Caco-2 (cell line): ENCODE measurements at regions not wholly inside any gene's neighbourhood (a gene's known extent, or its start where the extent isn't known, plus 50 kb on each side); places are given as distances from the start of the nearest gene placed in this dataset.
"Not testable (repeated sequence)": the region's sequence is repeated elsewhere in the genome, so short reads cannot be mapped to it uniquely, and the experiment has no call there.

Experiments
- BruUV-seq: library from RNA; stranded (reverse); fragments of 400-500 nt; replicated peaks from 2 replicates; lab custom pipeline; 2021; lab: Mats Ljungman, UMichigan
- CTCF ChIA-PET: fragments of 300-600 bp; sonication (Branson Sonifier 250); formaldehyde crosslinking; loops from one replicate; lab custom pipeline; 2022; ENCODE audit warnings: antibody characterized with exemption; lab: Charles Lee
- POLR2A ChIA-PET: fragments of 300-600 bp; sonication (Branson Sonifier 250); formaldehyde crosslinking; loops from one replicate; lab custom pipeline; 2022; ENCODE audit warnings: antibody characterized with exemption; lab: Charles Lee
- DNase-seq, 2 experiments: peaks; one replicate each; pipeline versions ENCODE4 v3.0.0 to v3.0.0-alpha.2; 2020 to 2022
- H3K27me3 ChIP-seq: replicated peaks from 2 replicates; pipeline ENCODE4 v1.6.0; 2011; ENCODE audit warnings: low read length; ENCODE audit not compliant: control insufficient read depth, insufficient read depth
- H3K36me3 ChIP-seq: 2 replicates; pipeline ENCODE4 v1.5.1; 2011; ENCODE audit warnings: low read length; ENCODE audit not compliant: control insufficient read depth, insufficient read depth
- H3K4me1 ChIP-seq: fragments of 250-450 bp; sonication (Bioruptor Pico); 2 replicates; pipeline ENCODE4 v1.5.1; 2020; ENCODE audit warnings: mild to moderate bottlenecking
- H3K4me3 ChIP-seq: 2 replicates; pipeline ENCODE4 v1.5.1; 2011; ENCODE audit warnings: low read depth, mild to moderate bottlenecking, control low read depth, low read length
- H3K9me3 ChIP-seq: fragments of 250-450 bp; sonication (Bioruptor Pico); 2 replicates; pipeline ENCODE4 v1.5.1; 2020; ENCODE audit warnings: mild to moderate bottlenecking, moderate library complexity
- H3K27ac Mint-ChIP-seq: one replicate; pipeline ENCODE4 v1.8.0; 2022; ENCODE audit warnings: mixed read lengths; ENCODE audit not compliant: unreplicated experiment
- H3K27me3 Mint-ChIP-seq: one replicate; pipeline ENCODE4 v1.8.0; 2022; ENCODE audit warnings: mixed read lengths; ENCODE audit not compliant: insufficient read depth, unreplicated experiment
- H3K36me3 Mint-ChIP-seq: one replicate; pipeline ENCODE4 v1.8.0; 2022; ENCODE audit warnings: mild to moderate bottlenecking, mixed read lengths; ENCODE audit not compliant: insufficient read depth, unreplicated experiment
- H3K4me1 Mint-ChIP-seq: one replicate; pipeline ENCODE4 v1.8.0; 2022; ENCODE audit warnings: low read depth, mixed read lengths; ENCODE audit not compliant: unreplicated experiment
- H3K4me3 Mint-ChIP-seq: one replicate; pipeline ENCODE4 v1.8.0; 2022; ENCODE audit warnings: mild to moderate bottlenecking, moderate library complexity, mixed read lengths; ENCODE audit not compliant: unreplicated experiment
- H3K9me3 Mint-ChIP-seq: one replicate; pipeline ENCODE4 v1.8.0; 2022; ENCODE audit warnings: mixed read lengths; ENCODE audit not compliant: unreplicated experiment
- CTCF ChIP-seq, 2 experiments: fragments of 200-600 bp in 1 of 2; IDR thresholded peaks; 1 replicate in 1 of 2; 2 replicates in 1 of 2; pipeline versions ENCODE4 v1.5.1 to v1.8.0; 2011 to 2022; ENCODE audit warnings: antibody characterized with exemption in 1 of 2, control low read depth in 1 of 2, inconsistent platforms in 1 of 2, low read depth in 1 of 2, low read length in 1 of 2, mild to moderate bottlenecking in 1 of 2, moderate library complexity in 1 of 2; ENCODE audit not compliant: insufficient read depth in 1 of 2, severe bottlenecking in 1 of 2, unreplicated experiment in 1 of 2
- intact Hi-C: fragments of 100-400 bp; cut with micrococcal nuclease; formaldehyde crosslinking; loops from one replicate; pipeline ENCODE4 v1.10.0; 2022; ENCODE audit not compliant: unreplicated experiment

GRCh38 chr1:4177425-4178150 is 277.5 kb upstream of the C1orf174 start:
- Histone ChIP-seq H3K4me3 (no peak overlapping the region), H3K4me1 (no peaks in the 10 kb centered on the region), H3K9me3 (no peaks in the 10 kb centered on the region), H3K36me3 (no peaks in the 10 kb centered on the region), H3K27me3 (no peaks in the 10 kb centered on the region)
- Mint-ChIP-seq H3K9me3 (no peaks in the 10 kb centered on the region), H3K27me3 (peaks cover 6% of the 10 kb centered on the region), H3K36me3 (no peaks in the 10 kb centered on the region), H3K4me3 (no peak overlapping the region), H3K27ac (no peak overlapping the region), H3K4me1 (no peaks in the 10 kb centered on the region)
- no peak for TF ChIP-seq CTCF (IDR thresholded peaks at IDR 0.05; ENCODE audit: insufficient read depth in 1 of 2, low read depth in 1 of 2, low read length in 1 of 2, severe bottlenecking in 1 of 2, unreplicated experiment in 1 of 2)
- no TSS peak for BruUV-seq
- intact Hi-C loops, result no loop called here
- POLR2A ChIA-PET, result no interaction called here
- DNase-seq, result no peak
- CTCF ChIA-PET, result no interaction called here

- CTCF ChIA-PET, result no interaction called here
- H3K27ac Mint-ChIP-seq, result no peak overlapping the region
- H3K9me3 Mint-ChIP-seq, result no peaks in the 10 kb centered on the region
- Histone ChIP-seq H3K27me3 (no peaks in the 10 kb centered on the region), H3K9me3 (no peaks in the 10 kb centered on the region), H3K36me3 (no peaks in the 10 kb centered on the region), H3K4me1 (no peaks in the 10 kb centered on the region), H3K4me3 (no peak overlapping the region)
- no TSS peak for BruUV-seq
- no peak for DNase-seq
- intact Hi-C loops, result no loop called here
- H3K36me3 Mint-ChIP-seq, result no peaks in the 10 kb centered on the region
- no peaks in the 10 kb centered on the region for H3K4me1 Mint-ChIP-seq
- H3K27me3 Mint-ChIP-seq, result peaks cover 6% of the 10 kb centered on the region
- H3K4me3 Mint-ChIP-seq, result no peak overlapping the region
- no peak for TF ChIP-seq CTCF (IDR thresholded peaks at IDR 0.05; ENCODE audit: insufficient read depth in 1 of 2, low read depth in 1 of 2, low read length in 1 of 2, severe bottlenecking in 1 of 2, unreplicated experiment in 1 of 2)
- POLR2A ChIA-PET, result no interaction called here
Observed at GRCh38 chr1:4178501-4179113, 278.5 kb upstream of the C1orf174 start.

GRCh38 chr1:4179914-4180735 is 280.1 kb upstream of the C1orf174 start:
- no peak for TF ChIP-seq CTCF (IDR thresholded peaks at IDR 0.05; ENCODE audit: insufficient read depth in 1 of 2, low read depth in 1 of 2, low read length in 1 of 2, severe bottlenecking in 1 of 2, unreplicated experiment in 1 of 2)
- no TSS peak for BruUV-seq
- H3K4me3 Mint-ChIP-seq, result no peak overlapping the region
- H3K4me1 Mint-ChIP-seq, result no peaks in the 10 kb centered on the region
- Histone ChIP-seq H3K27me3 (no peaks in the 10 kb centered on the region), H3K4me1 (no peaks in the 10 kb centered on the region), H3K9me3 (no peaks in the 10 kb centered on the region), H3K4me3 (no peak overlapping the region), H3K36me3 (no peaks in the 10 kb centered on the region)
- peaks cover 6% of the 10 kb centered on the region for H3K27me3 Mint-ChIP-seq
- no peak overlapping the region for H3K27ac Mint-ChIP-seq
- no peak for DNase-seq
- intact Hi-C loops, result no loop called here
- H3K9me3 Mint-ChIP-seq, result no peaks in the 10 kb centered on the region
- H3K36me3 Mint-ChIP-seq, result no peaks in the 10 kb centered on the region
- POLR2A ChIA-PET, result no interaction called here
- CTCF ChIA-PET, result no interaction called here

GRCh38 chr1:4186486-4186885 is 286.4 kb upstream of the C1orf174 start:
- H3K4me3 Mint-ChIP-seq, H3K36me3 Mint-ChIP-seq, H3K36me3 ChIP-seq, H3K27ac Mint-ChIP-seq, intact Hi-C loops, DNase-seq, H3K9me3 ChIP-seq, H3K27me3 Mint-ChIP-seq, H3K4me1 ChIP-seq, H3K4me1 Mint-ChIP-seq, H3K27me3 ChIP-seq, BruUV-seq, CTCF ChIA-PET, POLR2A ChIA-PET, H3K4me3 ChIP-seq: not testable (repeated sequence)
- peaks cover 15% of the 10 kb centered on the region for H3K9me3 Mint-ChIP-seq
